ENCODE measurements at regions not wholly inside any gene's neighbourhood (a gene's known extent, or its start where the extent isn't known, plus 50 kb on each side); places are given as distances from the start of the nearest gene placed in this dataset.

DNA sequence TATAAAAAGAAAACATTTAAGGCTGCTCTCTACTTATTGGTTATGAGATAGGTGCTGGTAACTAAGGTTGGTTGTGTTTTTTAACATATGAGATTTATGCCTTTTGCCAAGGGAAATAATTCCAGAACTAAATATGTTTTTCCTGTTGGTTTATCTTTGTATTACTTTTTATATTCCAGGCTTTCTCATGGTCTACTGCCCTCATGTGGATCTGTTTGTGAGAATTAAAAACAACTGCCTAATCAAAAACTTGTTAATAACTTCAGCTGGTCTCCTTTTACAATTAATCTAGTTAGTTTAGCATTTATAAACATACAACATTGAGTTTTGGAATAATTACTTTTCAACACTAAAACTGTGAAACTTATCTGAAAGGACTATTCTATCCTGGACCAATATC is 1208.3 kb downstream of the ADGRL3 start:
- DNase-seq (ENCODE audit: low read depth, low spot score) = no peak
- H3K27ac Mint-ChIP-seq (ENCODE audit: unreplicated experiment) = no peak overlapping the region
- H3K9me3 Mint-ChIP-seq = peaks cover 5% of the 10 kb centered on the region
- no peaks in the 10 kb centered on the region for H3K36me3 Mint-ChIP-seq (ENCODE audit: low read depth)
- H3K27me3 Mint-ChIP-seq (ENCODE audit: low read depth) = no peaks in the 10 kb centered on the region
- H3K4me1 Mint-ChIP-seq = peaks cover 10% of the 10 kb centered on the region
- H3K4me3 Mint-ChIP-seq = no peak overlapping the region
- TF ChIP-seq CTCF (conservative IDR thresholded peaks at IDR 0.05) = no peak

DNA sequence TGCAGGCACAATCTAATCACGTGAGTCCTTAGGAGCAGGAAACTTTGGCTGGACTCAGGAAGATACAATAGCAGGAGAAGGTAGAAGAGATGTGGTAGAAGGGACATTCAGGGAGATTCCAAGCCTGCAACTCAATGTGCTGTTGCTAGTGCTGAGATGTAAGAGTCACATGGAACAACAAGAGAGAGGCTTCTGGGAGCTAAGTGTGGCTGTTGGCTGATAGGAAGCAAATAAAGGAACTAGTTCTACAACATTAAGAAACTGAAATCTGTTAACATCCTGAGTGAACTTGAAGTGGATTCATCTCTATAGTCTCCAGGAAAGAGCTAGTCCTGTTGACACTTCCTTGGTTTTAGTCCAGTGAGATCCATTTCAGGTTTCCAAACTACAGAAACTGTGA is 1207.4 kb downstream of the ADGRL3 start:
- Mint-ChIP-seq H3K4me1 (peaks cover 10% of the 10 kb centered on the region), H3K4me3 (no peak overlapping the region), H3K9me3 (peaks cover 5% of the 10 kb centered on the region), H3K36me3 (ENCODE audit: low read depth) (no peaks in the 10 kb centered on the region), H3K27me3 (ENCODE audit: low read depth) (no peaks in the 10 kb centered on the region), H3K27ac (ENCODE audit: unreplicated experiment) (no peak overlapping the region)
- no peak for TF ChIP-seq CTCF (conservative IDR thresholded peaks at IDR 0.05)
- DNase-seq (ENCODE audit: low read depth, low spot score) = no peak

DNA sequence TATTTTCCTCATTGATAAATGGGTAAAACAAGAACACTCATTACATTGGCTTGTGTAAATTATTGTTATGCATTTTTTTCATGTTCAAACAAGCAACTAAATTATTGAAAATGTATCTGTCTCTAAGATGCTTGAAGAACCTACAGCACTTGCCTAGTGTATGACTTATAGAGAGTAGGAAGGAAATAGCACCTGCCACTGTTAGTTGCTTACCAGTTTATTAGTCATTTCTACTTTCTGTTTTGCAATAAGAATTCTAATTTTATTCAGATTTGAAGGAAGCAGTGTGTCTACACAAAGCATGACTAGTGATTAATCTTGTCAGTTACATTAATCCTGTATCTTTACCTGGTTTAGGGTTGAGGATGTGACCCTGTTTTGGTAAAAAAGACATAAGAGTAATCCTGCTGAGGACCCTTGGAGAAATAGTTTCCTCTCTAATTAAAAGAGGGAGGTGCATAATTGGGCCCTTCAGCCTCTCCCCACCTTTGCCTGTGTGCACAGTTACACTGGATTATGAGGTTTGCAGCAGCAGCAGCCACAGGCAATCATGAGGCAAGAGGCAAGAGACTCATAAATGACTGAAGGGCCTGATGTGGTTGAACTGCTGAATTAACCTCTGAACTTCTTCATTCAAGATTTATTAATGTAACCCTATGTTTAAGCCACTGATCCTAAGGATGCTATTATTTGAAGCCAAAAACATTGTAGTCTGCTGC is 1202.1 kb downstream of the ADGRL3 start:
- no peak overlapping the region for H3K27ac Mint-ChIP-seq (ENCODE audit: unreplicated experiment)
- H3K9me3 Mint-ChIP-seq = peaks cover 5% of the 10 kb centered on the region
- H3K4me3 Mint-ChIP-seq = no peak overlapping the region
- H3K36me3 Mint-ChIP-seq (ENCODE audit: low read depth) = no peaks in the 10 kb centered on the region
- H3K4me1 Mint-ChIP-seq = peaks cover 10% of the 10 kb centered on the region
- DNase-seq (ENCODE audit: low read depth, low spot score) = no peak
- no peak for TF ChIP-seq CTCF (conservative IDR thresholded peaks at IDR 0.05)
- no peaks in the 10 kb centered on the region for H3K27me3 Mint-ChIP-seq (ENCODE audit: low read depth)

GRCh38 chr4:62399242-62399641 is 1199.1 kb downstream of the ADGRL3 start:
- H3K27ac Mint-ChIP-seq (ENCODE audit: unreplicated experiment) = no peak overlapping the region
- H3K27me3 Mint-ChIP-seq (ENCODE audit: low read depth) = no peaks in the 10 kb centered on the region
- no peaks in the 10 kb centered on the region for H3K36me3 Mint-ChIP-seq (ENCODE audit: low read depth)
- no peak for DNase-seq (ENCODE audit: low read depth, low spot score)
- H3K9me3 Mint-ChIP-seq = no peaks in the 10 kb centered on the region
- no peaks in the 10 kb centered on the region for H3K4me1 Mint-ChIP-seq
- no peak for TF ChIP-seq CTCF (conservative IDR thresholded peaks at IDR 0.05)
- no peak overlapping the region for H3K4me3 Mint-ChIP-seq

GRCh38 chr4:62398318-62398717 is 1198.2 kb downstream of the ADGRL3 start:
- Mint-ChIP-seq H3K27ac (ENCODE audit: unreplicated experiment) (no peak overlapping the region), H3K4me1 (no peaks in the 10 kb centered on the region), H3K27me3 (ENCODE audit: low read depth) (no peaks in the 10 kb centered on the region), H3K4me3 (no peak overlapping the region), H3K9me3 (no peaks in the 10 kb centered on the region), H3K36me3 (ENCODE audit: low read depth) (no peaks in the 10 kb centered on the region)
- DNase-seq (ENCODE audit: low read depth, low spot score) = no peak
- no peak for TF ChIP-seq CTCF (conservative IDR thresholded peaks at IDR 0.05)

Measured in neural crest cell (in vitro differentiated cells).